Right lobe of liver (tissue), 6 donors: ENCODE measurements at regions not wholly inside any gene's neighbourhood (a gene's known extent, or its start where the extent isn't known, plus 50 kb on each side); places are given as distances from the start of the nearest gene placed in this dataset.
A peak's percentile ranks its signal among the peaks of the same experiment; 100 is the strongest.

Experiments
- ATAC-seq, 4 donors: fragments of 200-7000 bp; cut with Tn5 transposase; one replicate each; pipeline ENCODE4 v1.9.1; 2020; ENCODE audit warnings: mild to moderate bottlenecking in 4 of 4, moderate library complexity in 4 of 4
- DNase-seq, 3 donors: peaks; one replicate each; pipeline ENCODE4 v3.0.0-alpha.2; 2020
- H3K27ac ChIP-seq, 3 donors: fragments of 200-600 bp; one replicate each; pipeline ENCODE4 v1.8.0; 2022
- H3K27me3 ChIP-seq, 2 donors: fragments of 200-600 bp; one replicate each; pipeline ENCODE4 v1.8.0; 2022
- H3K36me3 ChIP-seq, 4 donors: fragments of 200-600 bp; sonication (generic) in 1 of 4; one replicate each; pipeline versions ENCODE4 v1.5.1 to v1.8.0; 2017 to 2022; ENCODE audit warnings: control low read depth in 1 of 4
- H3K4me1 ChIP-seq, 4 donors: fragments of 200-600 bp; sonication (generic) in 1 of 4; one replicate each; pipeline versions ENCODE4 v1.5.1 to v1.8.0; 2017 to 2022; ENCODE audit warnings: control low read depth in 1 of 4
- H3K4me3 ChIP-seq, 3 donors: fragments of 200-600 bp; one replicate each; pipeline ENCODE4 v1.8.0; 2022
- H3K9me3 ChIP-seq, 4 donors: fragments of 200-600 bp; sonication (generic) in 1 of 4; one replicate each; pipeline versions ENCODE4 v1.5.1 to v1.8.0; 2017 to 2022; ENCODE audit warnings: control low read depth in 1 of 4
- CTCF ChIP-seq, 4 donors: fragments of 200-600 bp in 3 of 4; fragments of 450-650 bp in 1 of 4; IDR thresholded peaks; one replicate each; pipeline versions ENCODE4 v1.5.1 to v1.8.0; 2016 to 2022; ENCODE audit warnings: antibody characterized with exemption in 4 of 4, mild to moderate bottlenecking in 2 of 4
- POLR2A ChIP-seq: fragments of 450-650 bp; IDR thresholded peaks from one replicate; pipeline ENCODE4 v1.6.1; 2017; ENCODE audit warnings: antibody characterized with exemption, mild to moderate bottlenecking
- WGBS: methylation state at CpG from one replicate; pipeline ENCODE4 v1.1.6; 2018; ENCODE audit warnings: low coverage, low lambda C conversion rate; ENCODE audit not compliant: insufficient coverage; ENCODE audit errors: missing lambda C conversion rate; 5-methylcytosine and 5-hydroxymethylcytosine counted together
- intact Hi-C, 2 donors: fragments of 100-400 bp; cut with DNase I; formaldehyde crosslinking; loops; one replicate each; pipeline versions ENCODE4 v1.11.2 to v1.14.1; 2022
- donor health status: DM: no; HTN: yes; CAD: no.
- donor health status: DM: no; HTN: no; CAD: no.
- donor health status: DM: no; HTN: no; CAD: no.
- donor health status: DM: no; HTN: yes; CAD: no.
- donor health status: DM: no; HTN: yes; CAD: no.

DNA sequence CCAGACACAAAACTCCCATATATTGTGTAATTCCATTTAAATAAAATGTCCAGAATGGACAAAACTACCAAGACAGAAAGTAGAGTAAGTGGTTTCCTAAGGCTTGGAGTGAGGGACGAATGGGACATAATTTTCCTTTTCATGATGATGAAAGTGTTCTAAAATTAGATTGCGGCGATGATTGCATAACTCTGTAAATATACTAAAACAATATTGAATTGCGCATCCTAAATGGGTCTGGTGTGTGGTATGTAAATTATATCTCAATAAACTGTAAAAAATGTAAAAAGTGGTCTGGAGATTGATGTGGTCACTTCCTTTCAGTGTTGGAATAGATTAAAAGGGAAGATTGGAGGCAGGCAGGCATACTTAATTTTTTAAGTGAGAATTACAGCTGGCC, 105.9 kb upstream of the KCNAB1 start:
- no peak for TF ChIP-seq CTCF (IDR thresholded peaks at IDR 0.05)
- TF ChIP-seq POLR2A = no peak
- no peaks in the 10 kb centered on the region for H3K4me1 ChIP-seq
- no peaks in the 10 kb centered on the region for H3K27me3 ChIP-seq
- H3K4me3 ChIP-seq = no peak overlapping the region
- no peaks in the 10 kb centered on the region for H3K36me3 ChIP-seq
- no peaks in the 10 kb centered on the region for H3K9me3 ChIP-seq
- DNase-seq = no peak
- WGBS = 27% methylated on average over 4 of the region's 4 CpGs
- no peak overlapping the region for H3K27ac ChIP-seq
- intact Hi-C loops = no loop called here
- ATAC-seq = peak in 3 of 4 donors; percentile 30 to 52 (median 40)

DNA sequence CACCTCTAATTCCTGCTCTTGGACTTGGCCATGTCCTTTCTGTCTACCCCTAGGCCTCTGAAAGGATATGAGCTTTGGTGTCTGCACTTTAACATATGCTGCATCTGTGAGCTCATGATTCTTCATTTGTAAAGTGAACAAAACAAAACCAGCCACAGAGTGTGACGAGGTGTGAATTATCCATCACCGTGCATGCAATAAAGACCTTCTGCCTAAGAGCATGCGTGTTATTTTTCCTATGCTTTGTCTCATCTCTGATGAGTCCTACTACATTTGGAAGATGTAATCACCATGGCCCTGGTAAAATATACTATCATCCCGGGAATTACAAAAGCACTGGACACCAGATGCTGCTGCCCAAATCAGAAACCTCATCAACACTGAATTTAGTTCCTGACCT, 103.5 kb upstream of the KCNAB1 start:
- intact Hi-C loops = no loop called here
- Histone ChIP-seq H3K36me3 (no peaks in the 10 kb centered on the region), H3K4me3 (no peak overlapping the region), H3K27me3 (no peaks in the 10 kb centered on the region), H3K4me1 (no peaks in the 10 kb centered on the region), H3K9me3 (no peaks in the 10 kb centered on the region), H3K27ac (no peak overlapping the region)
- no peak for DNase-seq
- ATAC-seq = no peak
- TF ChIP-seq CTCF (IDR thresholded peaks at IDR 0.05) (no peak), POLR2A (no peak)
- 94% methylated on average over 4 of the region's 4 CpGs for WGBS

- Histone ChIP-seq H3K27me3 (no peaks in the 10 kb centered on the region), H3K9me3 (no peaks in the 10 kb centered on the region), H3K27ac (no peak overlapping the region), H3K36me3 (no peaks in the 10 kb centered on the region), H3K4me3 (no peak overlapping the region), H3K4me1 (no peaks in the 10 kb centered on the region)
- DNase-seq = no peak
- ATAC-seq = no peak
- TF ChIP-seq CTCF (IDR thresholded peaks at IDR 0.05) (no peak), POLR2A (no peak)
- intact Hi-C loops = no loop called here
Measured at GRCh38 chr3:156017352-156018030, 102.9 kb upstream of the KCNAB1 start.

- no peak overlapping the region for H3K27ac ChIP-seq
- no peaks in the 10 kb centered on the region for H3K9me3 ChIP-seq
- 11% methylated on average over 6 of the region's 6 CpGs for WGBS
- DNase-seq = no peak
- no peak for ATAC-seq
- H3K27me3 ChIP-seq = no peaks in the 10 kb centered on the region
- TF ChIP-seq CTCF (IDR thresholded peaks at IDR 0.05) (no peak), POLR2A (no peak)
- no peaks in the 10 kb centered on the region for H3K36me3 ChIP-seq
- intact Hi-C loops = no loop called here
- H3K4me1 ChIP-seq = no peaks in the 10 kb centered on the region
- H3K4me3 ChIP-seq = no peak overlapping the region
Measured at GRCh38 chr3:156024904-156025533, 95.4 kb upstream of the KCNAB1 start.
